ENCODE measurements at regions not wholly inside any gene's neighbourhood (a gene's known extent, or its start where the extent isn't known, plus 50 kb on each side); places are given as distances from the start of the nearest gene placed in this dataset.

DNA sequence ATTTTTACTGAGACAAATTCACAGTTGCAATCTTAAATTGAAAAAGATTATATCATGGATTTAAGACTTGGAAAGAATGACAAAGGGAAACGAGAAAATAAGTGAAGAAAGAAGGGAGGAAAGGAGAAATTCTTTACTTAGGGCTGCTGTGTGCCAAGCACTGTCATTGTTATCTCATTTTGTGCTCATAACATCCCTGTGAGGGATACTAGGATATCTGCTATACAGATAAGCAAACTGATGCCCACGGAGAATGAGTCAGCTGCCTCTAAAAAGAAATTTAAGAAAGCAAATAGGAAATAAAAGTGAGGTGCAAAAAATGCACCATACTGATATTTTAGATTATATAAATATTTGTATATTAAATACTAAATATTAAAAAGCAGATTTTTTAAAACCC lies 183.6 kb upstream of the NR5A2 start:
- TF ChIP-seq, protein P1, sequence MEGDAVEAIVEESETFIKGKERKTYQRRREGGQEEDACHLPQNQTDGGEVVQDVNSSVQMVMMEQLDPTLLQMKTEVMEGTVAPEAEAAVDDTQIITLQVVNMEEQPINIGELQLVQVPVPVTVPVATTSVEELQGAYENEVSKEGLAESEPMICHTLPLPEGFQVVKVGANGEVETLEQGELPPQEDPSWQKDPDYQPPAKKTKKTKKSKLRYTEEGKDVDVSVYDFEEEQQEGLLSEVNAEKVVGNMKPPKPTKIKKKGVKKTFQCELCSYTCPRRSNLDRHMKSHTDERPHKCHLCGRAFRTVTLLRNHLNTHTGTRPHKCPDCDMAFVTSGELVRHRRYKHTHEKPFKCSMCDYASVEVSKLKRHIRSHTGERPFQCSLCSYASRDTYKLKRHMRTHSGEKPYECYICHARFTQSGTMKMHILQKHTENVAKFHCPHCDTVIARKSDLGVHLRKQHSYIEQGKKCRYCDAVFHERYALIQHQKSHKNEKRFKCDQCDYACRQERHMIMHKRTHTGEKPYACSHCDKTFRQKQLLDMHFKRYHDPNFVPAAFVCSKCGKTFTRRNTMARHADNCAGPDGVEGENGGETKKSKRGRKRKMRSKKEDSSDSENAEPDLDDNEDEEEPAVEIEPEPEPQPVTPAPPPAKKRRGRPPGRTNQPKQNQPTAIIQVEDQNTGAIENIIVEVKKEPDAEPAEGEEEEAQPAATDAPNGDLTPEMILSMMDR (IDR thresholded peaks at IDR 0.05): no peak
- TF ChIP-seq POLR2A (IDR thresholded peaks at IDR 0.05): no peak

Data from thyroid gland (tissue), 4 donors.